Stimulated activated CD4-positive, alpha-beta T cell treated with anti-CD3 and anti-CD28 coated beads, Interleukin-4, amount 100 ng/mL, for 1 hour (primary cell): ENCODE measurements at regions not wholly inside any gene's neighbourhood (a gene's known extent, or its start where the extent isn't known, plus 50 kb on each side); places are given as distances from the start of the nearest gene placed in this dataset.
"Not testable (repeated sequence)": the region's sequence is repeated elsewhere in the genome, so short reads cannot be mapped to it uniquely, and the experiment has no call there.

Experiments
- DNase-seq: peaks from one replicate; pipeline ENCODE4 v3.0.0-alpha.2; 2020

DNA sequence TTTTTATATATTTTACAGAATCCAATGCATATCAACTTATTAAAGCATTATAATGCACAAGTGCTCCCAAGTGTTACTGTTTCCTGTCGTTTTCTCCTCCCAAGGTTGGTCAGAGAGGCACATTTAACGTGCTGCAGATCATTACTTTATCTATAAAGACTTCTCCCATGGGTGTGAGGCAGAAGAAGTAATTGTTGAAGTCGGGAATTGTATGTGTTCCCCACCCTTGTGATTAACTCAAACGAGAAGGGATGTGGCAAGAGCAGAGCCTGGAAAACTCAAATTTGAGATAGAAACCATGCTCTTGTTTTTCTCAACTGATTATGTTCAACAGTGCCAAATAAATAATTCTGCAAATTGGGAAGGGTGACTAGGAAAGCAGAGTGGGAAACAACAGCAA lies 412.5 kb upstream of the ADAMTS5 start:
- no peak for DNase-seq

- no peak for DNase-seq
These were observed 405.5 kb upstream of the ADAMTS5 start for GRCh38 chr21:27372381-27372780.

GRCh38 chr21:27371975-27372331 lies 405.1 kb upstream of the ADAMTS5 start:
- no peak for DNase-seq

GRCh38 chr21:27371115-27371974 lies 404.5 kb upstream of the ADAMTS5 start:
- no peak for DNase-seq

DNA sequence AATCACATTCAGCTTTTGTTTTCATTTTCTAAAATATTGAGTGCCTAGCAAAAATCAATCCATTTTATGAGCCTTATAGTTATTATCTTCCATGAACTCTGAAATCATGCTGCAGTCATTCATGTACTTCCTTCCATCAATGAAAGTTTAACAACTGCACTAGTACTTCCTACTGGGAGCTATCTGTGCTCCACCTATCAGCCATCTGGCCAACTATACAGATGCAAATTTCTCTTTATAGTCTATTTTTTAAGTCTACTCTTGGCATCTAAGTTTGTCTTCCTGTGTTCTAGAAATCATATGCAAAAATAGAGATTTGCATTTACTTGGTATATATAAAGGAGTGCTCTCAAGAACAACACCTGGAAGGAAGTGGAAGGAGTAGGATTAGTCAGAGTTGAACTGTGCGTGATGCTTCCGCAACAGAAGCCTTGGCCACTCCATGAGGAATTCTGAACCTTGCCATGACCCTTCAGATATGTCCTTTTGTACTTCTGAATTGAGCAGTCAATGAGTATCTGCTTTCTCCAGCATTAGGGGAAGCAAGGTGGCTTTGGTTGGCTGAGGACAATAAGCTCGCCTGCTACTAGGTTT lies 403.2 kb upstream of the ADAMTS5 start:
- DNase-seq: no peak

DNA sequence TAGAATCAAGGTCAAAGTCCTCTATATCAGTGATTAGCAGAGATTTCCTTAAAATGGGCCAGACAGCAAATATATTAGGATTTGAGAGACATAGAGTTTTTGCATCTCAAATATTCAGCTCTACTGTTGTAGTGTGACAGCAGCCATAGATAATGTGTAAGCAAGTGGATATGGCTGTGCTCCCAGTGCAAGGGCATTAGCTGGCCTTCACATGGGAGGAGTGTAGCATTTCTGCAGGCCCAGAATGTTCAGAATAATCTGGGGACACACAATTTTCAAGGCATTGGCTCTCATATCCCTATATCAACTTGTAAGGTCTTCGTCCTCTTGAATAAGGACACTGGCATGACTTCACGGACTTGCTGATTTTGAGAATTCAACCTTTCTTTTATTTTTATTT lies 402.3 kb upstream of the ADAMTS5 start:
- DNase-seq: no peak

DNA sequence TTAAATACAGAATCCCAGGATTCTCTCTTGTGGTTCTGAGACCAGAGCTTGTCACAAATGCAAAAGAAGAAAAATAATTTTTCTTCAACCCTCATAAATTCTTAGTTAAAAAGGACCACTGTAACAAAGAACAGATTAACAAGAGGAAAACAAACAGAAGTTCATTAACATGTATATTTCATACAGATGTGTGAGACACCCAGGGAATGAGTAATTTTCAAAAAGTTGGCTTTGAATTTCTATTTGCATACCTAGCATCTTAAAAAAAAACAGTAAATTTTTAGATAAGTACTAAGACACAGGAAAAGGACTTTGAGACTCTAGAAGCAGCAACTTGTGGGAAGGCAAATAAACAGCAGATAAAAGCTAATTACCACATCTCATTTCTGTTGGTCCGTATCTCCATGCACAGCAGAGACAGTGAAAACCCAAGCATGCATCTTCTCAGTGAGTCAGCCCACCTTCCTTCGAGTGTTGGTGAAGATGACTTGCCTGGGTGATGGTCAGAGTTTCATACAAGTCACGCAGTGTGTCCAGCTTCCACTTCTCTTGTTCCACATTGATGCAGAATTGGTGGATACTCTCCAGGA lies 399.9 kb upstream of the ADAMTS5 start:
- DNase-seq: no peak

GRCh38 chr21:27366036-27366435 lies 399.1 kb upstream of the ADAMTS5 start:
- DNase-seq: no peak

DNA sequence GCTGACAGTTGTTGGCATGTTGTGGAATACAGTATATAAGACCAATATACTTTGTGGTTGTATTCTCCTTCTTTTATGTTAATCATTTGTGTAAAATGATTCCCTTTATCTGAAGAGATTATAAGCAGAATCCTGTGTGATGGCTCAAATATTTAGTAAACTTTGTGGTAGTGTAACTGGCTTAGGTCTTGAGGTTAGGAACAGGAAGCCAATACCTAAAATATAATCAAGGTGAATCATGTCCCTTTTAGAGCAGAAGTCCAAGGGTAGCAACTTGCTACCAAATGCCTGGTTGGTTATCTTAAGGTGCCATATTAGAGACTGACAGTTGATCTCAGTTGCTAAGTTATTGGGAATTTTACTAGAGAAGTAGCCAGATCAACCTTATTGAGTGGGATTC lies 398.5 kb upstream of the ADAMTS5 start:
- DNase-seq: no peak

DNA sequence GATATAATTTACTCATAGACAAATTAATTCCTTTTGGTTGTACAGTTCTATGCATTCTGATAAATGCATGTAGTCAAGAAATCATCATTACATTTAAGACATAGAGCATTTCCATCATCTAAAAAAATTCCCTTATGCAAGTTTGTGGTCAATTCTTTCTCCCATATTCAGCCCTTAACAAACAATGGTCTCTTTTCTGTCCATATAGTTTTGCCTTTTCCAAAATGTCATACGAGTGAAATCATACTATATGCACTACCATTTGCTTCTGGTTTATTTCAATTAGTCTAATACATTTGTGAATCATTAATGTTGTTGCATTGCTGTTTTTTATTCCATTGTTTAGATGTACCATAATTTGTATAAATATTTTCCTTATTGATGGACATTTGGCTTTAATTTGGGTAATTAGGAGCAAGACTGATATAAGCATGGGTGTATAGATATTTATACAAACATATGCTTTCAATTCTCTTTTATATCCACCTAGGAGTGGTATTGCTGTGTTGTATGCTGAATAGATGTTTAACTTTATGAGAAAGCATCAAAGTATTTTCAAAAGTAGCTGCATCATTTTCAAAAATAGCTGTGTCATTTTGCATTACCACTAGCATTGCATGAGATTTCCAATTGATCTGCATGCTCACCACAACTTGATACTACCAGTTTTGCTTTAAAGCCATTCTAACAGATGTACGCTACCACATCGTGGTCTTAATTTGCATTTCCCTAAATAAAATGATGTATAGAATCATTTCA lies 397.0 kb upstream of the ADAMTS5 start:
- no peak for DNase-seq

DNA sequence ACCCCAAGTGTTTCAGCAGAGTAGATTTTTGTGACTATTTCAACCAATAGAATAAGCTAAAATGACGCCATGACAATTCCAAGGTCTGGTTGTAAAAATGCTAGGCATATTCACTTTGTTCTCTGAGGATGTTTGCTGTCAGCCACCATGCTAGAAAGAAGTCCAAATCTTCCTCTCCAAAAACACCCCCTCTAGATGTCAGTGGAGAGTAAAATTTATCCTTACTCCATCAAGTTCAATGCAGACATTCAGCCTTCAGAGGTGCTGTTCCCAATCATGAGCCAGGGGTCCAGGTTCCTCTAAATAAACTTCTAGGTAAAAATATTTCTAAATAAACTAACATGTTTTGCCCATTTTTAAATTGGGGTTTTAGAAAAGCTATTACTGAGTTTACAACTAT lies 395.4 kb upstream of the ADAMTS5 start:
- DNase-seq: no peak

DNA sequence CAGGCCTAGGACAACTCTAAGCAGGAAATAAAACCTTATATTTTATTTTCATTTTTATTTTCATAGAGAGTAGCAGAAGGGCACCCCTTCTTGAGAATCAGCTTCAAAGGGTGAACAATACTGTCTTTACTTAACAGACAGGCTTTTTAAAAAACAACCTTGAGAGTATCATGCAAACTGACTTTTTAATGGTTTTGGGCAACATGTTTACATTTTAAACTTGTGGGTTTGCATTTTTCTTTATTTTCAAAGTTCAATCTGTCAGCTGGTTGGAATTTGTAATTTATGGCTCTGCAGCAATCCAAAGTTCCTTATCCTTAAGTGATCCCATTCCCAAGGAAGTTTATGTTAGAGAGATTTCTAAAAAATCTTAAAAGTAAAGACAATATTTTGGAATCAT lies 392.3 kb upstream of the ADAMTS5 start:
- no peak for DNase-seq

DNA sequence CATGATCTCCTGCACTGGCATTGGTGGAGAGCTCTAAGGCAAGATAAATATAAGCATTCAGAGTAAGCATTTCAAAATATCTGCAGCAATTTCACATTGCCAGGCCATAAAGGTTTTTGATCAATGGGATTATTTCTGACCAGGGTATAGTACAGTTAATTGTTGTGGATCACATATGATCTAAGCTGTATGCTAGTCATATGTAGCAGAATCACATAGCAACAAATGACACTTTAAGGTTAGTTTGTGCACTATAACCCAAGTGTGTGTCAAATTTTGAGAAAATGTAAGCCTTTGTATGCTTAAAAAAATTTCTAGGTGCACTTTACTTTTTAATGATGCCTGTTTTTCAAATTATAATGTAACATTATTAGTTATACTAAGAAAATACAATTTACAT lies 386.0 kb upstream of the ADAMTS5 start:
- no peak for DNase-seq

- no peak for DNase-seq
These were observed 379.2 kb upstream of the ADAMTS5 start for GRCh38 chr21:27346041-27346448.

GRCh38 chr21:27339902-27340301 lies 373.0 kb upstream of the ADAMTS5 start:
- DNase-seq: no peak

DNA sequence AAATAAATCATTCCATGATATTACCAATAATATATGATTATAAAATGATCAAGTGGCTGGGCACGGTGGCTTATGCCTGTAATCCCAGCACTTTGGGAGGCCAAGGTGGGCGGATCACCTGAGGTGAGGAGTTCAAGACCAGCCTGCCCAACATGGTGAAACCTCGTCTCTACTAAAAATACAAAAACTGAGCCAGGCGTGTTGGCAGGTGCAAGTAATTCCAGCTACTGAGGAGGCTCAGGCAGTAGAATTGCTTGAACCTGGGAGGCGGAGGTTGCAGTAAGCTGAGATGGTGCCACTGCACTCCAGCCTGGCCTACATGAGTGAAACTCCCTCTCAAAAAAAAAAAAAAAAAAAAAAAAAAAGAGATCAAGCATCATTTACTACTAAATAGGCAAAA lies 371.1 kb upstream of the ADAMTS5 start:
- not testable (repeated sequence) for DNase-seq

GRCh38 chr21:27333096-27333495 lies 366.2 kb upstream of the ADAMTS5 start:
- no peak for DNase-seq

DNA sequence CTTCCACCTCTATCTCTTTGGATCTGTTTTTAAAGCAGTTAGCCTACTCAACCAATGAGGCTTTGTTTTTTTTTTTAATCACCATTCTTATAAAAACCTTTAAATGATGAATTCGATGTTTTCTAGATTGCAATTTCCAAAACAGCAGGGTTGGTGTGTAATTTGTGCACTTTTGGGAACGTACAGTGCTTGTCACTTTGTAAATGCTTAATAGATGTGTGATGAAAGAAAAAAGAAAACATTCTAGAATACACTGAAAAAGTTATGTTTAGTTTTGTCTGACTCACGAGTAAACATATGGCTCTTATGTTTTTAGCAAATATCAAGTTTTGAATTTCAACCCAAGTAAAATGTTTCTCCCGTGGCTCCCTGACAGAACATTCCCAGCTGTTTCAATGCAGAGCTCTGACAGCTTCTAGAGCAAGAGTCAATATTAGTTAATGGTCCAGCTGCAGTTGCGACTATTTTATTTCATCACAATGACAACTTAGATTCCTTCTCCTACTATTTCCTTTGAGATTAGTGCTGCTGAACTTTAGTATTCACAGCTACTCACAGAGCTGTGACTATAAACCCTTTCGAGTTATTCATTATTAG lies 362.5 kb upstream of the ADAMTS5 start:
- DNase-seq: no peak

- no peak for DNase-seq
These were observed 359.4 kb upstream of the ADAMTS5 start for GRCh38 chr21:27326301-27326700.

DNA sequence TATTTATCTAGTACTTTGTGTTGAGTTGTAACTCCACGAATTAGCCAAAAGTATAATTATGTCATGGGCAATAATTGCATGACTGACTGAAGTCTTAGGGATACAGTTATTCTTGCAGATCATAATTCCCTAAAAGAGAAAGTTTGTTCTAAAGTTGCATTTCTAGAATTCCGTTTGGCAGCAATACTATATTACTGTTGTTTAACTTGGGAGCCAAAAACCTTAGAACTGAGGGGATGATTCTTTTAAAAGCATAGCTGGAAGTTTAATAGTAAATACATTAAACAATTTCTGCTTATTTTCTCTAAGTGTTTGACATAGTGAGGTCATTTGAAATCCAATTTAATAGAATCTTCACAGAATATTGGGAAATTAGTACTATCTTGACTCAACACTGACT lies 356.4 kb upstream of the ADAMTS5 start:
- DNase-seq: no peak

DNA sequence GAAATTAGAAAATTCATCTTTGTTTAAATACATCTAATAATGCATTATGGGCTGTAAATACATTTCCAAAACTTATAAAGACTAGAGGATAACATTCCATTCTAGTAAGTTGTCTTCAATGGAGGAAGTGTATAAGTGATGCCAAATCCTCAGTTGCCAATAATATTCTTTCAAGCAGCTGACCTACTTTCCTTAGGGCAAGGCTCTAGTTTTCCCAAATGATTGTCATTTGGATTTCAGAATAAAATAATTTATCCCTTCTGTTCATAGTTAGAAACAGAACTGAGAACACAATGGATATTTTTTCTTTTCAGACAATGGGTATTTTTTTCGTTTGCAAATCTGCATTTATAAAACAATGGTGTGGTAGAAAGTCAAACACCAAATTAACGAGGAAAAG lies 354.9 kb upstream of the ADAMTS5 start:
- DNase-seq: no peak

GRCh38 chr21:27320868-27321267 lies 354.0 kb upstream of the ADAMTS5 start:
- no peak for DNase-seq

DNA sequence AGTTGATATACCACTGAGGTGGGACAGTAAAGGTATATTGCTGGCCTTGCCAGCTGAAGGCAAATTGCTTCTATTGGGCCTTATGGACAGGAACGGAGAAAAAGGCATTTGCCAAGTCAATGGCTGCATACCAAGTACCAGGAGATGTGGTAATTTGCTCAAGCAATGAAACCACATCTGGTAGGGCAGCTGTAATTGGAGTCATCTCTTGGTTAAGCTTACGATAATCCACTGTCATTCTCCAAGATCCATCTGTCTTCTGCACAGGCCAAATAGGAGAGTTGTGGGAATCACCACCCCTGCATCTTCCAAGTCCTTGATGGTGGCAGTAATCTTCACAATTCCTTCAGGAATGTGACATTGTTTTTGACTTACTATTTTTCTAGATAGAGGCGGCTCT lies 350.7 kb upstream of the ADAMTS5 start:
- not testable (repeated sequence) for DNase-seq
